Activated T-helper 1 cell treated with anti-CD3 and anti-CD28 coated beads, Interleukin-12 subunit alpha, Interleukin-12 subunit beta, Interleukin-2, Interleukin-4 antibody, amounts not matched to agents 30 ng/mL and 10 ng/mL and 1 ng/mL, durations not matched to agents 14 hours and 24 hours and 36 hours (primary cell): ENCODE measurements at regions not wholly inside any gene's neighbourhood (a gene's known extent, or its start where the extent isn't known, plus 50 kb on each side); places are given as distances from the start of the nearest gene placed in this dataset.
"Not testable (repeated sequence)": the region's sequence is repeated elsewhere in the genome, so short reads cannot be mapped to it uniquely, and the experiment has no call there.

Source experiments
- DNase-seq: peaks from one replicate; pipeline ENCODE4 v3.0.0; 2021; ENCODE audit warnings: low spot score
- H3K27ac Mint-ChIP-seq: one replicate; pipeline ENCODE4 v1.8.0; 2021; ENCODE audit warnings: mild to moderate bottlenecking, mixed read lengths
- H3K27me3 Mint-ChIP-seq: one replicate; pipeline ENCODE4 v1.8.0; 2022; ENCODE audit warnings: mild to moderate bottlenecking, moderate library complexity, mixed read lengths; ENCODE audit not compliant: insufficient read depth
- H3K36me3 Mint-ChIP-seq: one replicate; pipeline ENCODE4 v1.8.0; 2021; ENCODE audit warnings: low read depth, mixed read lengths
- H3K4me1 Mint-ChIP-seq: one replicate; pipeline ENCODE4 v1.8.0; 2021; ENCODE audit warnings: low read depth, mixed read lengths
- H3K4me3 Mint-ChIP-seq: one replicate; pipeline ENCODE4 v1.8.0; 2021; ENCODE audit warnings: mild to moderate bottlenecking, moderate library complexity, mixed read lengths
- H3K9me3 Mint-ChIP-seq: one replicate; pipeline ENCODE4 v1.8.0; 2021; ENCODE audit warnings: mixed read lengths
- intact Hi-C: fragments of 100-400 bp; cut with micrococcal nuclease; formaldehyde crosslinking; loops from one replicate; pipeline ENCODE4 v1.15.1; 2024

DNA sequence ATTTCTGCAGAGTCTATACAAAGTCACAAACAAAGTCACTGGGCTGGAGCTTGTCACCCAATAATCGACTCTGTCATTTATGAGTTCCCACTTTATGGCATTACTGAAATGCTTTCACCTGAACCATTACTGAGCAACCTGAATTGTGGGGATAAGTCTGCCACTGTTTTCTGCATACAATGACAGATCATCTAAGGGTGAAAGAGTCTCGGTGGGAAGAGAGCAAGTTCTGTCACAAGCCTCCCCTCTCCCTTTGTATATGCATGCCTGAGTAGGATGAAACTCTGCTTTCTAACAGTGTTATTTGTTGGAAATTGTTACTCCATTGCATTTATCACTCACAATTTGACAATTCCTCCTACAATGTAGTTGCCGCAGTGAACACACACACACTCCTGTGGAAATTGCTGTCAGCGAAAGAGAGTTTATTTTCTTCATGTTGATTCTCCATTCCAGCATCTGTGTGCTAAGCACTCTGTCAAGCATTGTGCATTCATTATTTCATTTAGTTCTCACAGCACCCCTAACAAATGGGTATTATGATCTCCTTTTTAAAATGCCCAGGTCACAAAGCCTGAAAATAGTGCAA lies 1732.4 kb upstream of the CDH6 start:
- Mint-ChIP-seq H3K4me1 (no peaks in the 10 kb centered on the region), H3K9me3 (peaks cover 4% of the 10 kb centered on the region), H3K4me3 (no peak overlapping the region), H3K27me3 (no peaks in the 10 kb centered on the region), H3K36me3 (no peaks in the 10 kb centered on the region), H3K27ac (no peak overlapping the region)
- DNase-seq, result no peak
- intact Hi-C loops, result no loop called here

DNA sequence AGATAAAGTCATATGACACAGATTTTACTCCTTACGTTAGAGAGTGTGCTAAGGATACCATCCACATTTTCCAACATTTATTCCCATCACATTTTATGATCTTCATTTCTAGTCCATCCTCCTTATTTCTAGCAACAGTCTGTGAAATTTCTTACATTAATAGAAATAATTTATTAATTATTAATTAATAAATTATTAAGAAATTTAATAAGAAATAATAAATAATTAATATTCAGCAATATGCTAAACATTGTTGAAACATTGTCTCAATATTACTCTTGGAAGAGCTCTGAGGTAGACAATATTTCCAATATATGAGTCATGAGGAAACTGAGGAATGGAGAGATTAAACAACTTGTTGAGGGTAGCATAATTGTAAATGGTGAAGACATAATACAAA lies 1742.5 kb upstream of the CDH6 start:
- H3K4me1 Mint-ChIP-seq, H3K27ac Mint-ChIP-seq, DNase-seq, H3K4me3 Mint-ChIP-seq, H3K27me3 Mint-ChIP-seq, intact Hi-C loops, H3K36me3 Mint-ChIP-seq, H3K9me3 Mint-ChIP-seq: not testable (repeated sequence)

DNA sequence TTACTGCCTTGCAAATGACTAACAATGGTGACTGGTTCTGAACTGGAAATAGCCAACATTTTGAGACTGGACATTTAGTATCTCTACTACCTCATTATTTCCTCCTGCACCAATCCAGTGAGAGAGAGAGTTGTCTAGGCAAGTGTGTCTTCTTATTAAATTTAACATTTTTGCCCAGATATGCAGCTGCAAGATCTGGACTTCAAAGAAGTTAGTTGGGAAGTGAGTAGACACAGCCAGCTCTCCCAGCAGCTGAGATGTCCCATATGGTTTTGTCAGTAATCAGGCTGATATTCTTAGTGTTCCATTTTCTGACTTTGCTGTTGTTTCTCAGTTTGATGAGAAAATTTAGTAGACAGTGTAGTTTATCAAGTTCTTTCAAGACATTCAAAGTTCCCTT lies 1778.8 kb upstream of the CDH6 start:
- Mint-ChIP-seq H3K4me3 (no peak overlapping the region), H3K9me3 (peaks cover 12% of the 10 kb centered on the region), H3K27ac (no peak overlapping the region), H3K27me3 (no peaks in the 10 kb centered on the region), H3K36me3 (no peaks in the 10 kb centered on the region), H3K4me1 (no peaks in the 10 kb centered on the region)
- DNase-seq, result no peak
- intact Hi-C loops, result no loop called here

DNA sequence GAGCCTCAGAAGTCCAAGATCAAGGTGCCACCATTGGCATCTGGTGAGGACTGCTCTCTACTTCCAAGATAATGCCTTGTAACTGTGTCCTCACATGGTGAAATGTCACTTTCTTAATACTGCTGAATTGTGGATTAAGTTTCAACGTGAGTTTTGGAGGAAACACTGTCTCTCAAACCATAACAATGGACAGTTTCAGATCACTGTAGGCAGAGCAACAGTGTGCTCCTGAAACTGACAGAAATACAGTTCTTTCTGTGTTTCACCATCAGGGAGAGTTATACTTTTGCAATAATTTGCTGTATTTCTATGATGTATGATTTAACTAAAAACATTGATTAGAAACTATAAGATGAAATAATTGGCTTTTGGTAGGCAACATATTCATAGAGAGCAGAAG lies 1780.5 kb upstream of the CDH6 start:
- Mint-ChIP-seq H3K27ac (no peak overlapping the region), H3K27me3 (no peaks in the 10 kb centered on the region), H3K9me3 (peaks cover 16% of the 10 kb centered on the region), H3K4me3 (no peak overlapping the region), H3K36me3 (no peaks in the 10 kb centered on the region), H3K4me1 (no peaks in the 10 kb centered on the region)
- intact Hi-C loops, result no loop called here
- no peak for DNase-seq

DNA sequence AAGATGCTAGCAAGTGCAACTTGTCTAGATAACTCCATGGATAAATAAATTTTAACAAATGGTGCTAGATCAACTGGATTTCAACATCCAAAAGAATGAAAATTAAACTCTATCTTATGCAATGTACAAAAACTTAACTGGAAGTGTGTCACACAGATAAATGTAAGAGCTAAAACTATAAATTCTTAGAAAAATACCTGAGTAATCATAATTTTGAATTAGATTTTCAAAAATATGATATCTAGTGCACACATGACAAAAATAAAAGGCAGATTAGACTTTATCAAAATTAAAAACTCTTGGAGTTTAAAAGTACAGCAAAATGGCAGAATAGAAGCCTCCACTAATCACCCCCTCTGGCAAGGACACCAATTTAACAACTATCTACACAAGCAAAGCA lies 1791.2 kb upstream of the CDH6 start:
- intact Hi-C loops, result no loop called here
- H3K27me3 Mint-ChIP-seq, result no peaks in the 10 kb centered on the region
- H3K27ac Mint-ChIP-seq, result no peak overlapping the region
- H3K4me3 Mint-ChIP-seq, result no peak overlapping the region
- peaks cover 28% of the 10 kb centered on the region for H3K9me3 Mint-ChIP-seq
- H3K36me3 Mint-ChIP-seq, result no peaks in the 10 kb centered on the region
- H3K4me1 Mint-ChIP-seq, result no peaks in the 10 kb centered on the region
- no peak for DNase-seq

DNA sequence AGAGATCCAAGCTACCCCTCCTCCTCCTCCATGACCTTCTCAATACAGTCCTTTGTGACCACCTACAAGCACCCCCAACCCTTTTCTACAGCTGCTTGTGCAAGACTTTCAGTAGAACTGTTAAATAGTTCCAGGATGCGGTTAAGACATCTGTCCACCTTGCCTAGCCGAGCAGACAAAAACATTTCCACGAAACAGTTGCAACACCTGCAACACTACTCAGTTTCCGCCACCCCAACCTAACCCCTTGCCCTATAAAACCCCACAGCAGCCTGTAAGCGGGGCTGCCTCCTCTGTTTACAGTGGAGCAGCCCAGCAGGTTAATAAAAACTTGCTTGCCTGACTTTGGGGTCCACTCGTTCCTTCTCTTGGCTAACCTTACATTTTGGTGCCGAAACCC lies 1803.5 kb upstream of the CDH6 start:
- Mint-ChIP-seq H3K4me1 (no peaks in the 10 kb centered on the region), H3K4me3 (no peak overlapping the region), H3K36me3 (no peaks in the 10 kb centered on the region), H3K27ac (no peak overlapping the region), H3K9me3 (peaks cover 16% of the 10 kb centered on the region), H3K27me3 (no peaks in the 10 kb centered on the region)
- no peak for DNase-seq
- intact Hi-C loops, result no loop called here

DNA sequence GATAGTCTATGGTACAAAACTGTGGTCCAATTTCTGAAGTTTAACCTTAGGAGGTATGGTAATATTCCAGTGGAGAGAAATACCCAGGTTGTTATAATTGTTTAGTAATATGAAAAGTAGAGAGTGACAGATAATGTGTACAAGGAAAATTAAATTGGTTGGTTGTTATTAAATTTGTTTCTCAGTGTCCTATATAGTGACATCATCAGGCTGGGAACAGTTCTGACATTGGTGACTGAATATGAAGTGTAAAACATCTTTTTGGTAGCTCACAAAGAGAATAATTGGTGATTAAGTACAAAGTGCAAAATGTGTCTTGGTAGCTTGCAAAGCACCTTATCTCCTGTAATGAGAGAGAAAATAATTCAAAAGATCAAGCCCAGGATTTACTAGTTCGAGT lies 1806.1 kb upstream of the CDH6 start:
- Mint-ChIP-seq H3K27ac (no peak overlapping the region), H3K27me3 (no peaks in the 10 kb centered on the region), H3K36me3 (no peaks in the 10 kb centered on the region), H3K9me3 (peaks cover 23% of the 10 kb centered on the region), H3K4me3 (no peak overlapping the region), H3K4me1 (no peaks in the 10 kb centered on the region)
- intact Hi-C loops, result no loop called here
- no peak for DNase-seq

DNA sequence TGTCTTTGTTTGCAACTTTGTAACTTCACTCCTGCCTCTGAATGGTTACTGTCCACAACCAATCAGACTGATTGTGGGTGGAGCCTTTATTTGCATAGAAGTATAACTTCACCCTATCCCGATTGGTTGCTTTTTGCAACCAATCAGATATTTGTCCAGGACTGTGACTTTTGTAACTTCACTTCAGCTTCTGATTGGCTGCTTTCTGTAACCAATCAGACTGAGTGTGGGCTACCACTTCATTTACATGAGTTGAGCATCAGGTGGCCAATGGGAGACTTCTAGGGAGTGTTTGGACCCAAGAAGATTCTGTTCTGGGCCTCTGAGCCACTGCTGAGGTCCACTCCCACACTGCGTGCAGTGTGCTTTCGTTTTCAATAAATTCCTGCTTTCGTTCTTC lies 1810.7 kb upstream of the CDH6 start:
- Mint-ChIP-seq H3K36me3 (no peaks in the 10 kb centered on the region), H3K4me1 (no peaks in the 10 kb centered on the region), H3K27ac (no peak overlapping the region), H3K9me3 (peaks cover 23% of the 10 kb centered on the region), H3K27me3 (no peaks in the 10 kb centered on the region), H3K4me3 (no peak overlapping the region)
- intact Hi-C loops, result no loop called here
- no peak for DNase-seq

DNA sequence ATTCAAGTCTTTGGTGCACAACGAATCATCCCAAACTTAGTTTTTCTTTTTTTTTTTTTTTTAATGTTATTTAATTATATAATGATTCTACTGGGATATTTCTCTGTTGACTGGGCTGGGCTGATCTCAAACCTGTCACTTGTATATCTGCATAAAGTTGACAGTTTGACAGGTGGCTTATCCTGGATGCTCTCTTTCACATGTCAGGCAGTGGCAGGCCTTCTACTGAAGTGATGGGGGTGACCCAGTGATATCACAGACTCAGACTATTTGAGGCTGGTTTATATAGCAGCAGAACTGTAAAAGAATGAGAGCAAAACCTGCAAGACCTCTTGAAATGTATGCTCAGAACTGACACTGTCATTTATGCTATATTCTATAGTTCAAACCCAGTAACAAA lies 1813.5 kb upstream of the CDH6 start:
- no peaks in the 10 kb centered on the region for H3K27me3 Mint-ChIP-seq
- DNase-seq, result no peak
- no peak overlapping the region for H3K27ac Mint-ChIP-seq
- H3K4me3 Mint-ChIP-seq, result no peak overlapping the region
- no peaks in the 10 kb centered on the region for H3K4me1 Mint-ChIP-seq
- H3K36me3 Mint-ChIP-seq, result no peaks in the 10 kb centered on the region
- H3K9me3 Mint-ChIP-seq, result peaks cover 17% of the 10 kb centered on the region
- intact Hi-C loops, result no loop called here

DNA sequence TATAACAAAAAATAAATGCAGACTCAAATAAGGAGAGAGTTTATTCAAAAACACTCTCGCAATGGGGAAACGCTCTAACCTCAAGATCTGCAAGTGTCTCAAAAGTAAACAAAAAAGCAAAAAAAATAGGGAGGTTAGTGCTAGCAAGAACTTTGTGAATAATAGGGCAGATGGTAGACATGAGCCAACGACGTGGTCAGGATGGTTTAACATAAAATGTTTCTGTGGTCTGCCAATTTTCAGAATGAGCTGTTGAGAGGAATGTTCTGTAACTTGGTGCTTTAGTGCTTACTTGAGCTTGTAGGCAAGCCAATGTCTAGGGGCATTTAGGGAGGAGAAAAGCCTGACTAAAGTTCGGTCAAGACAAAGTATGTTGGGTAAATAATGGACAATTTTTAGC lies 1813.9 kb upstream of the CDH6 start:
- DNase-seq, result no peak
- Mint-ChIP-seq H3K36me3 (no peaks in the 10 kb centered on the region), H3K27ac (no peak overlapping the region), H3K4me3 (no peak overlapping the region), H3K27me3 (no peaks in the 10 kb centered on the region), H3K9me3 (peaks cover 17% of the 10 kb centered on the region), H3K4me1 (no peaks in the 10 kb centered on the region)
- intact Hi-C loops, result no loop called here

DNA sequence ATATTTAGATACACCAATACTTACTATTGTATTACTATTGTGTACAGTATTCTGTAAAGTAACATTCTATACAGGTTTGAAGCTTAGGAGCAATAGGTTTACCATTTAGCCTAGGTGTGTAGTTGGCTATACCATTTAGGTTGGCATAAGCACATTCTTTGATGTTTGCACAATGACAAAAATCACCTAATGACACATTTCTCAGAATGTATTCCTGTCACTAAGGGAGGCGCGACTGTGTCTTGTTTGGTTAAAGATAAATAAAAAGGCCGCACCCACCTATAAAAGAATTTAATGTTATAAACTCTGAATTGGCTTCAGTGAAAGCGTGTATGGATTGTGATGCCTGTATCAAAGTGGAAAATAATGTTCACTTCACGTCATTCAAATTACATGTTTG lies 1815.4 kb upstream of the CDH6 start:
- H3K27me3 Mint-ChIP-seq, result no peaks in the 10 kb centered on the region
- H3K36me3 Mint-ChIP-seq, result no peaks in the 10 kb centered on the region
- no peak for DNase-seq
- no peak overlapping the region for H3K4me3 Mint-ChIP-seq
- peaks cover 13% of the 10 kb centered on the region for H3K9me3 Mint-ChIP-seq
- no peaks in the 10 kb centered on the region for H3K4me1 Mint-ChIP-seq
- no peak overlapping the region for H3K27ac Mint-ChIP-seq
- intact Hi-C loops, result no loop called here

DNA sequence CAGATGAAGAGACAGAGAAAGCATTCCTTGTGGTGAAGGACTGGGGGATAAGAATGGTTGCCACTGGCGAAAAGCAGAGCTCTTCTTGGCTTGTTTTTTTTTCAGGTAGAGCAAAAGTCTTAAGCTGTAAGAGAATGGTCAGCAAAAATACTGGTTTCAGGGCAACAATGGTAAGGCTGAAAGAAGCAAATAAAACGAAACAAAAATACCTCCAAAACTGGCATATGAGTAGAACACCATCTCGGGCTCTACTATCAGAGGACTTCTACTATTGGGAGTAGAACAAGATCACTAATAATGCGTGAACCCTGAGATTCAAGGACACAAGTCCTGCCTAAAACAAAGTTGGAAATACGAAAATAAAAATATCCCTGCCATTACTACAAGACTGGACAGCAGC lies 1823.2 kb upstream of the CDH6 start:
- Mint-ChIP-seq H3K36me3 (no peaks in the 10 kb centered on the region), H3K27me3 (no peaks in the 10 kb centered on the region), H3K4me1 (no peaks in the 10 kb centered on the region), H3K4me3 (no peak overlapping the region), H3K27ac (no peak overlapping the region), H3K9me3 (peaks cover 27% of the 10 kb centered on the region)
- no peak for DNase-seq
- intact Hi-C loops, result no loop called here

DNA sequence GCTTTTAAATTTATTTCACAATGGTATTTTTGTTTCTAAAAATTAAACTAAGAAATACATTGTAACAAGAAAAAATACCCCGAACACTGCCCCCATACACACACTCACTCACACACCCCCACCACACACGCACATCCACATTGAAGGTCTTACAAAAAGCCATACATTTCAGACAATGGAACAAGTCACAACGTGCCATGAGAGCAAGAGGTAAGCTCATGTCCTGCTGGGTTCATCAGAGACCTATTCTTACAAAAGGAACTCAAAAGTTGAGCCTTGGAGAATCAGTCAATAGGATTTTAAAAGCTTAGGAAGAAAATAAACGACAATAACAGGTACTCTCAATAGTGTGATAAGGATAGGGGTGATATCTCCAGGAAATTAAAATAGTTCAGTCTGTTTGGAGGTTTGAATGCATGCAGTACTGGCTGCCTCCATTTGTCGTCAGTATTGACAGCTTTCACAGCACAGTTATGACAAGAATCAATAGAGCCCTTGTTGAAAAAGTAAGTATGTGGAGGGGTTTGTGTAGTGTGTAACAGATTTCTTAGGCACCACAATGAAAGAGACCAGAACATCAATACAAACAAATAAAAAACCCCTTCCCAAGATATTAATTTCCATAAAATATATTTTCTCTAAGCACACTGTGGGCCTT lies 1826.2 kb upstream of the CDH6 start:
- Mint-ChIP-seq H3K4me3 (no peak overlapping the region), H3K27me3 (no peaks in the 10 kb centered on the region), H3K36me3 (no peaks in the 10 kb centered on the region), H3K9me3 (peaks cover 31% of the 10 kb centered on the region), H3K4me1 (no peaks in the 10 kb centered on the region), H3K27ac (no peak overlapping the region)
- no peak for DNase-seq
- intact Hi-C loops, result no loop called here

DNA sequence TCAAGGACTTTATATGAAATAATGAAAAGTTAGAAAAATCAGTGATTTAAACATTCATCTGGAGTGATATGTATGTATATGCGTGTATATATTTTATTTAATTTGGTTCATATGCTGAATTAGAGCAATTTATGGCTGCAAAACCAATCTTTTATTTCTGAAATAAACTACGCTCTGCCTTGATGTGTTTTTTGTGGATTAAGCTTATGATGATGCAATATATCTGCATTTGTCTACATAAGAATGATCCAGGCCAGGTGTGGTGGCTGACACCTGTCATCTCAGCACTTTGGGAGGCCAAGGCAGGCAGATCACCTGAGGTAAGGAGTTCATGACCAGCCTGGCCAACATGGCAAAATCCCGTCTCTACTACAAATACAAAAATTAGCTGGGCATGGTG lies 1842.3 kb upstream of the CDH6 start:
- no peak for DNase-seq
- no peaks in the 10 kb centered on the region for H3K36me3 Mint-ChIP-seq
- H3K27ac Mint-ChIP-seq, result no peak overlapping the region
- H3K4me3 Mint-ChIP-seq, result no peak overlapping the region
- intact Hi-C loops, result no loop called here
- no peaks in the 10 kb centered on the region for H3K27me3 Mint-ChIP-seq
- peaks cover 14% of the 10 kb centered on the region for H3K9me3 Mint-ChIP-seq
- H3K4me1 Mint-ChIP-seq, result no peaks in the 10 kb centered on the region
